ENCODE measurements at regions not wholly inside any gene's neighbourhood (a gene's known extent, or its start where the extent isn't known, plus 50 kb on each side); places are given as distances from the start of the nearest gene placed in this dataset.

- no peak for DNase-seq
- Histone ChIP-seq H3K27ac (no peak overlapping the region), H3K4me3 (ENCODE audit: low read depth, low read length) (no peak overlapping the region), H3K27me3 (ENCODE audit: insufficient read depth, low read depth, severe bottlenecking) (no peaks in the 10 kb centered on the region), H3K9me3 (ENCODE audit: severe bottlenecking) (no peaks in the 10 kb centered on the region), H3K36me3 (no peaks in the 10 kb centered on the region)
- no peak for TF ChIP-seq CTCF (IDR thresholded peaks at IDR 0.05; ENCODE audit: low read depth, low read length)
These were observed 127.8 kb downstream of the TRIB2 start for GRCh38 chr2:12844511-12844910.

DNA sequence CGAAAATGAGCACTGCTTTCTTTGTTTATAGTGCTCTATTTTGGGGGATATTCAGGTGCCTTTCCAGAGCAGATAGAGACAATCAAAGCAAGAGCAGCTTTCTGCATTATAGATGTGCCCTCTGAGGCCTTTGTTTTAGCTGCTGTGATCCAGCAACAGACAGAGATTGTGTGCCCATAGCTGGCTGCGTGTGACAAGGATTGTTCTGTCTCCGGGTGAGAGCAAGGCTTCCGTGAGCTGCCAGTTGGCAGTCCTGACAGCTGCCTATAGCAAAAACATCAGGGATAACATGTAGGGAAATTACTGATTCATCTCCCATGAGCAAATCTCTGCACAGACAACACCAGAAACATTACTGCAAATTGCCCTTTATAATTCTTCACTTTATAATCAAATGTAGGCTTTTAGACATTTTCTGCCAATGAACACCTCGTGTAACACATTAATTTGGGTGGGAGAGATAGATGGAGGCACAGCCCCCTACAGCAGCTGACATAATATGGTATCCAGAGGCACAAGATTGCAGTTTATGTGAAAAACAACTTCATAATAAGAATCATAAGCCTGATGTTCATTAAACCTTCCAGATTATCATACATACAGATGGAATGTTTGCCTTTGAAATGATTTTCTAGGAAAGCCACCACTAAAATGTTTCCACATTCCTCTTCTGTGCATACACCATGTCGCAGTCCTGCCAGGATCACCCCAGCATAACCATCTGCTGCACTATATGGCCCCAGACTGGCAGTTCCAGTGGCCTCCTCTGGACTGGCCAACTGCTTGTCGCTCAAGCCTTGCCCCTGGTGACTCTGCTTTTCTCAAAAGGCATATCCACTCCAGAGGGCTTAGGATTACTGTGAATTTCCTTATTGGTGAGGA lies 131.2 kb downstream of the TRIB2 start:
- no peak for TF ChIP-seq CTCF (IDR thresholded peaks at IDR 0.05; ENCODE audit: low read depth, low read length)
- Histone ChIP-seq H3K36me3 (no peaks in the 10 kb centered on the region), H3K27ac (no peak overlapping the region), H3K27me3 (ENCODE audit: insufficient read depth, low read depth, severe bottlenecking) (no peaks in the 10 kb centered on the region), H3K4me3 (ENCODE audit: low read depth, low read length) (no peak overlapping the region), H3K9me3 (ENCODE audit: severe bottlenecking) (peaks cover 2% of the 10 kb centered on the region)
- DNase-seq: no peak

DNA sequence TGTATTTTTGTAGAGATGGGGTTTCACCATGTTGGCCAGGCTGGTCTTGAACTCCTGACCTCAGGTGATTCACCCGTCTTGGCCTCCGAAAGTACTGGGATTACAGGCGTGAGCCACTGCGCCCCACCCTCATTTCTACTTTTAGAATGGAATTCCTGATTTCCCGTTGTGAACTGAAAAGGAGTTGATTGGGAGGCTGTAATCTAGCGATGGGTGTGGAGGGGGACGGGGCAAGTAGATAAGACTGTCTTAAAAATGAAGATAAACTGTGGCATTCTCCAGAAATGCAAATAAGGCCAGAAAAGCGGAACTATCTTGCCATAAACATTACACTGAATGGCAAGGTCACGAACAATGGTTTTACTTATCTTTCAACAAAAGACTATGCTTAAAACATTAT lies 135.4 kb downstream of the TRIB2 start:
- Histone ChIP-seq H3K36me3 (no peaks in the 10 kb centered on the region), H3K4me3 (ENCODE audit: low read depth, low read length) (no peak overlapping the region), H3K9me3 (ENCODE audit: severe bottlenecking) (peaks cover 13% of the 10 kb centered on the region), H3K27me3 (ENCODE audit: insufficient read depth, low read depth, severe bottlenecking) (no peaks in the 10 kb centered on the region), H3K27ac (no peak overlapping the region)
- DNase-seq: no peak
- no peak for TF ChIP-seq CTCF (IDR thresholded peaks at IDR 0.05; ENCODE audit: low read depth, low read length)

GRCh38 chr2:12854001-12854530 lies 137.3 kb downstream of the TRIB2 start:
- no peak for DNase-seq
- TF ChIP-seq CTCF (IDR thresholded peaks at IDR 0.05; ENCODE audit: low read depth, low read length): no peak
- H3K4me3 ChIP-seq (ENCODE audit: low read depth, low read length): no peak overlapping the region
- no peak overlapping the region for H3K27ac ChIP-seq
- H3K36me3 ChIP-seq: no peaks in the 10 kb centered on the region
- no peaks in the 10 kb centered on the region for H3K27me3 ChIP-seq (ENCODE audit: insufficient read depth, low read depth, severe bottlenecking)
- peaks cover 13% of the 10 kb centered on the region for H3K9me3 ChIP-seq (ENCODE audit: severe bottlenecking)

DNA sequence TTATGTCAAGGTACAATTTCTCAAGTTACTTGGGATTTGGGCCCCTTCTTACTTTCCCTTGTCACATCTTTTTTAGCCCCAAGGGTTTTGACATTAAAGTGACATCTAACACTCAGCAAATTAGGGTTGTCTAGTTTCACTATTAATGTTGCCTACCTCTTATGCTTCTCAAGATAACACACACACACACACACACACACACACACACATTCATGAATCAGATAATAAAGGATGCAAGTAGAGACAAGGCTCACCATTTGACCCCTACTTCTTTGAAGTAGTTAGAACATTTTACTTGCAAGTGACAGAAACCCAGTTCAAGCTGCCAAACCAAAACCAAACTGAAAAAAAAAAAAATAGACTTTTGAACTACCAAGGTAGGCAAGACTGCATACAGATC lies 138.8 kb downstream of the TRIB2 start:
- H3K9me3 ChIP-seq (ENCODE audit: severe bottlenecking): peaks cover 13% of the 10 kb centered on the region
- H3K27me3 ChIP-seq (ENCODE audit: insufficient read depth, low read depth, severe bottlenecking): no peaks in the 10 kb centered on the region
- H3K36me3 ChIP-seq: no peaks in the 10 kb centered on the region
- H3K4me3 ChIP-seq (ENCODE audit: low read depth, low read length): no peak overlapping the region
- DNase-seq: no peak
- no peak overlapping the region for H3K27ac ChIP-seq
- TF ChIP-seq CTCF (IDR thresholded peaks at IDR 0.05; ENCODE audit: low read depth, low read length): no peak
